SH-SY5Y (cell line): ENCODE measurements at regions not wholly inside any gene's neighbourhood (a gene's known extent, or its start where the extent isn't known, plus 50 kb on each side); places are given as distances from the start of the nearest gene placed in this dataset.

Experiments
- GATA2 ChIP-seq: IDR thresholded peaks from 2 replicates; pipeline ENCODE4 v1.6.1; 2011; ENCODE audit warnings: mild to moderate bottlenecking, low read depth, low read length
- GATA3 ChIP-seq: IDR thresholded peaks from 2 replicates; pipeline ENCODE4 v1.6.1; 2011; ENCODE audit warnings: low read depth, mild to moderate bottlenecking, low read length, moderate library complexity

- TF ChIP-seq GATA2, result 0 out of 2 replicates have a peak, but pooled peaks have one; percentile 23
- no peak for TF ChIP-seq GATA3
These were observed 305.4 kb upstream of the ROPN1 start for GRCh38 chr3:124297062-124297980.
